GM21723 (cell line): ENCODE measurements at regions not wholly inside any gene's neighbourhood (a gene's known extent, or its start where the extent isn't known, plus 50 kb on each side); places are given as distances from the start of the nearest gene placed in this dataset.
"Not testable (repeated sequence)": the region's sequence is repeated elsewhere in the genome, so short reads cannot be mapped to it uniquely, and the experiment has no call there.

ENCODE experiments used
- ATAC-seq: cut with Tn5 transposase; IDR thresholded peaks from one replicate; pipeline ENCODE4 v1.9.1; 2021; ENCODE audit warnings: mild to moderate bottlenecking, moderate library complexity; ENCODE audit not compliant: unreplicated experiment

- ATAC-seq: no peak
Measured at GRCh38 chr14:88929656-88930436, 105.4 kb downstream of the TTC8 start.

- no peak for ATAC-seq
Measured at GRCh38 chr14:88931321-88932110, 107.1 kb downstream of the TTC8 start.

- no peak for ATAC-seq
Measured at GRCh38 chr14:88933191-88933590, 108.7 kb downstream of the TTC8 start.

DNA sequence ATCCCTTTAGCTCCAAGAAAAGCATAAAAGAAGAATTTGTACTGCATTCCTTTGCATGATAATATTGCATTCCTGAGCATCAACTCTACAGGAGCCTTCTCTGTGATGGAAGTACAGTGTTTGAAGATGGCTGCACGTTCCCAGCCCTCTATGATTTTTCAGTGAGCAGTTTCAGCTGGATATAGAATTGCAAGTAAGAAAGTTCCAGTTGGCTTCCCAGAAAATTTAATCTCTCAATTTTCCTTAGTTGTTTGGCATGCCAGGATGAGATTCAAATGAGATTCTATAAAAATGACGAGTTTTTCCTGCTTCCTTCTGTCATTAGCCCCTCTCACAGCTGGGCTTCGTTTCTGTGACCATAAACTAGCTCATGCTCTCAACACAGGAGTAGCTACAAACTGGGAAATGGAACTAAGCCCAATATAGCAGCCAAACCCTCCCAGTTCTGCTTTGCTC, 109.9 kb downstream of the TTC8 start:
- no peak for ATAC-seq

- ATAC-seq: no peak
Measured at GRCh38 chr14:88935083-88935482, 110.6 kb downstream of the TTC8 start.

DNA sequence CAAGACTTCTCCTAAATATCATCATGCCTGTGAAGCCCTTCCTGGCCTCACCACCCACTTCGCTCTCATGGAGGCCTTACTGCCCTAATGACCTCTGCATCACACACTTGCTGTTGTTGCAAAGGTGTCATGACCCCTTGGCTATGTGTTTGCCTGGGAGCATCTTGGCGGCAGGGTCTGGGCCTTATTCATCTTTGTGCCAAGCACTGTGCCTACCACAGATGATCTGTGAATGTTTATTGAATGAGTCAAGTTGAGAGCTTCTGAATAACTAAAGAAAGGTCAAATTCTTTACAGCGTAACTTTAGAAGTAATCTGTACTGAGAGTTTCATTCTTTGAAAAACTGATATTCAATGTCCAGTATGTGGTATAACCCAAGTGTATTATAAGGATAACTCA, 113.3 kb downstream of the TTC8 start:
- no peak for ATAC-seq

- ATAC-seq: no peak
Measured at GRCh38 chr14:88940671-88941070, 116.2 kb downstream of the TTC8 start.

DNA sequence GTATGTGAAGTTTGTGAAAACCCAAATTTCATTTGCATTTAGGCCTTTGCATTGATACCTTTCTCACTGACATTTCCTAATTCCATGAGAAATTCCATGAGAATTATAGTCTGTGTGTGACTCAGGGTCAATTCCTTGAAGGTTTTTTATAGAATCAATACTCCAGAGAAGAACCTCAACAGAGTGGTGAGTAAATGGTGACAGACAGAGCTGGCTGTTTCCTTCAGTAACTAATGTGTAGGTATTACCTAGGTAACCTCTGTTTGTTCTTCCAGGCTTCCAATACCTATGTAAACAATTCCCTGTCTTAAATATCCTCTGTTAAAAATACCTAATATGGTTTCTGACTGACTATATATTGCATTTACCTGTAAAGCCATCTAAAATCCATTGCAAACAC, 117.0 kb downstream of the TTC8 start:
- no peak for ATAC-seq

GRCh38 chr14:88947646-88948598, 123.5 kb downstream of the TTC8 start:
- no peak for ATAC-seq

- no peak for ATAC-seq
Measured at GRCh38 chr14:88950069-88950468, 125.6 kb downstream of the TTC8 start.

DNA sequence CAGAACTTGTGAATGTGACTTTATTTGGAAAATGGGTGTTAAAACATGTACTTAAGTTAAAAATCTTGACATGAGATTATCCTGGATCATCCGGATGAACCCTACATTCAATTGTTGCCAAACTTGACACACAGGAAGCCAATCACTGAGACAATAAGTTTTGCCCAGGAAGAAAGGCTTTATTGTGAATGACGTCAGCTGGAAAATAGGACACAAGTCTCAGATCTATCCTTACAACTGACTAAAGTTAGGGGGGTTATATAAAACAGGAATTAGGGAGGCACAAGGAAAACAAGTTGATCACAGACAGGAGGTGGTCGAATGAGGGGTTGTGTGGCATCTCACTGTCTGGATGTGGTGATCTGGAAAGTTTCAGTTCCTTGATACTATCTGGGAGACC, 126.9 kb downstream of the TTC8 start:
- ATAC-seq: no peak

DNA sequence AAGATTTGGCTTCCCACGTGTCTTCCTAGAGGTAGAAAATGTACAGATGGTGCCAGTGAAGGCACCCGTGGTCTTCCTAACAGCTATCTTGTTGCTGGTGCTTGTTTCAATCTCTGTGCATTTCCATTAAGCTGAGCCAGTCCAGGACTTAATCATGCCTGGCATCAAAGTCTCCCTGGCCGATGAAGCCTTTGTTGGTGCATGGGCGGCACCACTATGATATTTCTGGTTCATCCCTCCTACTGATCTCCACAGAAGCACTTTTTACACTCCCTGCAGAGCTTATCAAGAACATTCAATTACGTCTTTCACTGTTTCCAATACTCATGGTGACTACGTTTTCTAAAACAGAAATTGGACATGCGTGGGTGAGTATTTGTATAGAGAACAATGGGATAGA, 128.4 kb downstream of the TTC8 start:
- ATAC-seq: no peak

DNA sequence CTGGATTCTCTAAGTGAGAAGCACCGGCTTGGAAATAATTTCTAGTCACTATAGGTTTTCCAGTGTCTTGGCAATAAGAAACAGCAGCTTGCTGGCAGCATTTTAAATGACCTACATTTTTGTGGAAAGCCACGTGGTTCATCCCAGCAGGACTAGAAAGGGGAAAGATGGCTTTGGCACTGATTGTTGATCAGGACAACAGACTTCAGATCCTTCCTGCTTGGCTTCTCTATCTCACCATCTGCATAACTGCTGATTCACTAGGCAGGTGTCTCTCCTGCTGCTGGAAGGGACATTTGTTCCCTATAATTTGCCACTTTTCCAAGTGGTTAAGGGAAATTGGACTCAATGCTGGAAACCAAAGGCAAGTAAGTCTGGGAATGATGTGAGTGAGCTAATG, 131.0 kb downstream of the TTC8 start:
- ATAC-seq: no peak

DNA sequence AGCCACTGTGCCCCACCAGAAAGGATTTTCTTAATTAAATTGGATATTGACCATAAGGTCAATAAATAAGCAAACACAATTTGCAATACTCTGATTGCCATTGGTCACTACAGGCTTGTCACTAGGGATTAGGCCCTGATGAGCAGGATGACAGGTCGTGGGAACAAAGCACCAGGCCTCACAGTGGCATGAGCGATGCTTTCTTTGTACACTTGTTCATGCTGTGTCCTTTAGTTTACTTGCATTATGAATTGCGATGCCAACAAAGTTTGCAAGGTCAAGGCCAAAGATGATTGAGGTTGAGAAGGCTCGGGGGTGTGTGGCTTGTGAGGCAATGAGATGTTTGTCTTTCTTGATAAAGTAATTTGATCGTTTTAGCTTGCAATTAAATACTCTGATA, 136.0 kb downstream of the TTC8 start:
- ATAC-seq: no peak

DNA sequence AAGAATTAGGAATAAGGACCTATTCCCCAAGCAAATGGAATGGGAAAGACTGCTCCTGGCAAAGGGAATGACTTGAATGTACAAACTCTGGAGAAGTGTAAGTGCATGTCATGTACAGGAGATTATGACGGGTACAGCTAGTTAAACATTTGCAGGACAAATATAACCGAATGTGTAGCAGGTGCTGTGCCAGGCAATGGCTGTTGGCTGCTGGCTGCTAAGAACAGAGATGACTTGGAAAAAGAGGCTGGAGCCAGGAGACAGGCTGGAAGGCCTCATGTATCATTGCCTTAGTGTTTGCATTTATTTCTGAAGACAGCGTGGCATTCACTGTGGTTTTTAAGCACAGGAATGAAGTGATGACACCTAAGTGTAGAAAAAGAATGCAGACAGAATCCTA, 136.8 kb downstream of the TTC8 start:
- ATAC-seq: no peak

- ATAC-seq: no peak
Measured at GRCh38 chr14:88962356-88962755, 137.9 kb downstream of the TTC8 start.

- no peak for ATAC-seq
Measured at GRCh38 chr14:88967299-88967698, 142.8 kb downstream of the TTC8 start.

GRCh38 chr14:88975043-88975830, 150.8 kb downstream of the TTC8 start:
- ATAC-seq: no peak

- no peak for ATAC-seq
Measured at GRCh38 chr14:88975926-88976325, 151.5 kb downstream of the TTC8 start.

DNA sequence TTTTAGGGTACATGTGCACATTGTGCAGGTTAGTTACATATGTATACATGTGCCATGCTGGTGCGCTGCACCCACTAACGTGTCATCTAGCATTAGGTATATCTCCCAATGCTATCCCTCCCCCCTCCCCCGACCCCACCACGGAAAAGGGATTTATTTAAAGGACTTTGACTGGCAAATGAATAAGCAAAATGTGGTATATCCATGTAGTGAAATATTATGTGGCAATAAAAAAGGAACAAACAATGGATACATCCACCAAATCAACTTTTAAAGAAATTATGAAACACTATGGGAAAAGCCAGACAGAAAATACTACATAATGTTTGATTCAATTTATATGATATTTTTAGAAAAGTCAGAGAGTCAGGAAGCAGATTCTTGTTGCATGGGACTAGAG, 156.5 kb downstream of the TTC8 start:
- ATAC-seq: not testable (repeated sequence)
